Neural progenitor cell (in vitro differentiated cells): ENCODE measurements at regions not wholly inside any gene's neighbourhood (a gene's known extent, or its start where the extent isn't known, plus 50 kb on each side); places are given as distances from the start of the nearest gene placed in this dataset.
A peak's percentile ranks its signal among the peaks of the same experiment; 100 is the strongest.

Source experiments
- DNase-seq: peaks from one replicate; pipeline ENCODE4 v3.0.0-alpha.2; 2016; ENCODE audit warnings: low spot score
- H2AFZ ChIP-seq: fragments of 200-600 bp; sonication (generic); replicated peaks from 2 replicates; pipeline ENCODE4 v1.6.1; 2016; ENCODE audit warnings: antibody characterized with exemption
- H3F3A ChIP-seq: fragments of 200-600 bp; sonication (generic); 2 replicates; pipeline ENCODE4 v1.6.1; 2016; ENCODE audit warnings: antibody characterized with exemption, low read depth
- H3K27ac ChIP-seq: fragments of 200-600 bp; sonication (generic); 2 replicates; pipeline ENCODE4 v1.5.1; 2016; ENCODE audit warnings: mild to moderate bottlenecking
- H3K27me3 ChIP-seq: fragments of 200-600 bp; sonication (generic); 2 replicates; pipeline ENCODE4 v1.6.1; 2016; ENCODE audit warnings: mild to moderate bottlenecking, moderate library complexity
- H3K36me3 ChIP-seq: fragments of 200-600 bp; sonication (generic); 2 replicates; pipeline ENCODE4 v1.5.1; 2016
- H3K4me1 ChIP-seq: fragments of 200-600 bp; sonication (generic); 2 replicates; pipeline ENCODE4 v1.6.1; 2016; ENCODE audit warnings: mixed run types
- H3K4me2 ChIP-seq: fragments of 200-600 bp; sonication (generic); 2 replicates; pipeline ENCODE4 v1.6.1; 2016
- H3K4me3 ChIP-seq: fragments of 200-600 bp; sonication (generic); 2 replicates; pipeline ENCODE4 v1.5.1; 2016
- H3K79me2 ChIP-seq: fragments of 200-600 bp; sonication (generic); 2 replicates; pipeline ENCODE4 v1.6.1; 2016; ENCODE audit warnings: low read depth
- H3K9ac ChIP-seq: fragments of 200-600 bp; sonication (generic); 2 replicates; pipeline ENCODE4 v1.6.1; 2016
- H3K9me3 ChIP-seq: fragments of 200-600 bp; sonication (generic); 2 replicates; pipeline ENCODE4 v1.5.1; 2016; ENCODE audit warnings: low read depth
- H4K20me1 ChIP-seq: fragments of 200-600 bp; sonication (generic); 2 replicates; pipeline ENCODE4 v1.6.1; 2016; ENCODE audit warnings: low read depth
- H3K27ac Mint-ChIP-seq: 3 replicates; pipeline ENCODE4 v1.8.0; 2021; ENCODE audit warnings: mixed read lengths
- H3K27me3 Mint-ChIP-seq: 2 replicates; pipeline ENCODE4 v1.8.0; 2022; ENCODE audit warnings: low read depth, mild to moderate bottlenecking, inconsistent platforms, moderate library complexity, mixed read lengths; ENCODE audit not compliant: insufficient read depth
- H3K36me3 Mint-ChIP-seq: 3 replicates; pipeline ENCODE4 v1.8.0; 2021; ENCODE audit warnings: mixed read lengths
- H3K4me1 Mint-ChIP-seq: 3 replicates; pipeline ENCODE4 v1.8.0; 2021; ENCODE audit warnings: mixed read lengths
- H3K4me3 Mint-ChIP-seq: 3 replicates; pipeline ENCODE4 v1.8.0; 2021; ENCODE audit warnings: mild to moderate bottlenecking, moderate library complexity, mixed read lengths
- H3K9me3 Mint-ChIP-seq: 3 replicates; pipeline ENCODE4 v1.8.0; 2020; ENCODE audit warnings: mixed read lengths
- EZH2 ChIP-seq: fragments of 200-600 bp; sonication (generic); IDR thresholded peaks from 2 replicates; pipeline ENCODE4 v1.6.1; 2017; ENCODE audit warnings: antibody characterized with exemption, mild to moderate bottlenecking, moderate library complexity
- EZH2phosphoT487 ChIP-seq: fragments of 200-600 bp; sonication (generic); IDR thresholded peaks from 2 replicates; pipeline ENCODE4 v1.6.1; 2017; ENCODE audit warnings: antibody characterized with exemption
- TF ChIP-seq, protein P1 (sequence below): fragments of 200-600 bp; sonication (generic); IDR thresholded peaks from 2 replicates; pipeline ENCODE4 v1.5.1; 2017; ENCODE audit warnings: antibody characterized with exemption, mild to moderate bottlenecking

DNA sequence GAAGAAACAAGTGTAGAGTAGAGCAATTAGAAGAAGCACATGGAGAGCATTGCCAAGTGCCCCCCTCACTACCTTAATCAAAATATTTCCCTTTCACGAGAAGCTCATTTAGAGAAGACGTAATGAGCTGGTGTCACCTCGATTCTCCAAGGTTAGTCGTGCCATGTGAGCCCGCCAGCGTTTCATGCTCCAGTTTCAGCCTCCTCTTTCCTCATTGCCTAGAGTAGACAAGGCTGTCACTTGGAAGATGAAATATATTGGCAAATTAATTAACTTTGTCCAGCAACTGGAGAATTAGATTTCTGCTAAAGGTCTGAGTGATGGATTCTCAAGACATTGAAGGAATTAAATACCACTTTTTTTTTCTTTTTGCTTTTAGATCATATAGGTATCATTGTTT is 399.6 kb downstream of the TUSC7 start:
- H3F3A ChIP-seq, result peaks cover 4% of the 10 kb centered on the region
- peaks cover 19% of the 10 kb centered on the region for H3K4me1 Mint-ChIP-seq
- peaks cover 25% of the 10 kb centered on the region for H3K4me1 ChIP-seq
- H3K9me3 ChIP-seq, result no peaks in the 10 kb centered on the region
- H4K20me1 ChIP-seq, result no peaks in the 10 kb centered on the region
- no peaks in the 10 kb centered on the region for H3K27me3 Mint-ChIP-seq
- no peaks in the 10 kb centered on the region for H3K36me3 ChIP-seq
- no peak overlapping the region for H3K27ac ChIP-seq
- no peaks in the 10 kb centered on the region for H3K36me3 Mint-ChIP-seq
- H2AFZ ChIP-seq, result no peak overlapping the region
- DNase-seq, result no peak
- peaks cover 2% of the 10 kb centered on the region for H3K9me3 Mint-ChIP-seq
- H3K4me2 ChIP-seq, result no peak overlapping the region
- no peak overlapping the region for H3K27ac Mint-ChIP-seq
- no peak overlapping the region for H3K9ac ChIP-seq
- H3K4me3 Mint-ChIP-seq, result no peak overlapping the region
- no peaks in the 10 kb centered on the region for H3K79me2 ChIP-seq
- TF ChIP-seq EZH2phosphoT487, result no peak
- TF ChIP-seq EZH2, result no peak
- TF ChIP-seq, protein P1, sequence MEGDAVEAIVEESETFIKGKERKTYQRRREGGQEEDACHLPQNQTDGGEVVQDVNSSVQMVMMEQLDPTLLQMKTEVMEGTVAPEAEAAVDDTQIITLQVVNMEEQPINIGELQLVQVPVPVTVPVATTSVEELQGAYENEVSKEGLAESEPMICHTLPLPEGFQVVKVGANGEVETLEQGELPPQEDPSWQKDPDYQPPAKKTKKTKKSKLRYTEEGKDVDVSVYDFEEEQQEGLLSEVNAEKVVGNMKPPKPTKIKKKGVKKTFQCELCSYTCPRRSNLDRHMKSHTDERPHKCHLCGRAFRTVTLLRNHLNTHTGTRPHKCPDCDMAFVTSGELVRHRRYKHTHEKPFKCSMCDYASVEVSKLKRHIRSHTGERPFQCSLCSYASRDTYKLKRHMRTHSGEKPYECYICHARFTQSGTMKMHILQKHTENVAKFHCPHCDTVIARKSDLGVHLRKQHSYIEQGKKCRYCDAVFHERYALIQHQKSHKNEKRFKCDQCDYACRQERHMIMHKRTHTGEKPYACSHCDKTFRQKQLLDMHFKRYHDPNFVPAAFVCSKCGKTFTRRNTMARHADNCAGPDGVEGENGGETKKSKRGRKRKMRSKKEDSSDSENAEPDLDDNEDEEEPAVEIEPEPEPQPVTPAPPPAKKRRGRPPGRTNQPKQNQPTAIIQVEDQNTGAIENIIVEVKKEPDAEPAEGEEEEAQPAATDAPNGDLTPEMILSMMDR, result no peak
- no peaks in the 10 kb centered on the region for H3K27me3 ChIP-seq
- H3K4me3 ChIP-seq, result no peak overlapping the region

DNA sequence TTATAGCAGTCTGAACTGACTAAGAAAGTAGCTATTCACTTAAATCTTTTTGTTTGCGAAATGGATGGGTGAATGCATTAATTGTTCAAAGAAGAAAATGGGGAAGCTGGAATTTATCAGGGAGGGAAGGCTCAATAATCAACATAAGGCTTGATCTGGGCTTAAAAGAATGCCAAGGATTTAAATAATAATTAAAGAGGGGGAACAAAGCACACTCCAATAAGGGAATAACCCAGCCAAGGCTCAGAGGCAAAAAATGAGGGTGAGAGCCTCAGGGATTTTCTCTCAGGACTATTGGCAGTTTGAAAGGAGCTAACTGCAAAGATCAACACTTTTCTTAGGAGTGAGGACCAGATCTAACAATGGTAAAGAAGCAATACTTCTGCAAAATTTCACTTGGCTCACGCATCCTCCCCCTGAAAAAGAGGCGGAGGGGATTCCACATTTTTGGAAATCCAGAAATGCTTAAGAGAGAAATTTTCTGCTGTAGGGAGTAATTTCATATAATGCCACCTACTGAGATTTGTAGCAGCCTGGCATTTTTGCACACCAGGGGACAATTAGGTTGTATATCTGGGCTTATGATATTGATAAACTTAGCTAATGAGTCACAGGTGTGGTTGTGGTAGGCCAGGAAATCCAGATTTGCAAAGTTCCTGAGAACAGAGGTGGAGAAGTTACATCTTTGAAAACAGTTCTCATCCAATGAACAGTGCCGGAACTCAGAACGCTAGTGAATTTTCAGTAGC is 405.1 kb downstream of the TUSC7 start:
- H3K27ac ChIP-seq, result peak overlapping the region; percentile 48
- peaks cover 10% of the 10 kb centered on the region for H3F3A ChIP-seq
- H3K27ac Mint-ChIP-seq, result no peak overlapping the region

DNA sequence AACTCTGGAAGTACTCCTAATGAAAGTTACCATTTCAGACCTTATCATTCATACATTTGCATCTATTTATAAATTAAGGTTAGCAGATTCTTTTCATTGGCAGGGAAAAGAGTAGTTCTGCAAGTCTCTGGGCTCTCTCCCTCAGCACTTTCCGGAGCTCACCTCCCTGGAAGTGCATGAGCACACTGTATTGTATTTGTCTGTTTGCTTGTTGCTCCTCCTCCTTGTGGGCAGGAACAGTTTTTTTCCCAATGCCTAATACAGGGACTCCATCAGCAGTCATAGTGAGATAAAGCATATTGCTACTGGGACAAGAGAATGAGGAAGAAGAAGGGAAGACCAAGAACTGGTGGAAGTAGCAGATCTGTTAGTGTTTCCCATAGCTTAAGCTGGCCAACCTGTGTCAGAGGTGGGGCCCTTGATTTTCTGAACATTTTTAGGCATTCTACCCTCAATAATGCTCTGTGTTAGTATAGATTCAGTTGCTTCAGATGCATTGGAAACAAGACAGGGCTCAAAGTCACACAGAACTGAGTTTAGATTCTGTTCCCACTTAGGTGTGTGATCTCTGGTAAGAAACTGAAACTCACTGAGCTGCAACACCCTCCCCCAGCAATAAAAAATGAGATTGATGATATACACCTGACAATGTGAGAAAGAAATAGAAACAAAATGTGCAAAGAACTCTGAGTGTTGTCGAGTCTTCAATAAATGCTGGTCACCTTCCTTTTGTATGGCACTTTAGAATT is 407.8 kb downstream of the TUSC7 start:
- Mint-ChIP-seq H3K4me1 (peaks cover 19% of the 10 kb centered on the region), H3K9me3 (no peaks in the 10 kb centered on the region), H3K4me3 (no peak overlapping the region), H3K36me3 (no peaks in the 10 kb centered on the region), H3K27ac (no peak overlapping the region), H3K27me3 (peaks cover 2% of the 10 kb centered on the region)
- no peak for DNase-seq
- H3K79me2 ChIP-seq, result no peaks in the 10 kb centered on the region
- peaks cover 35% of the 10 kb centered on the region for H3K4me1 ChIP-seq
- peak overlapping the region; percentile 54 for H2AFZ ChIP-seq
- H3K36me3 ChIP-seq, result no peaks in the 10 kb centered on the region
- no peaks in the 10 kb centered on the region for H3K27me3 ChIP-seq
- no peak overlapping the region for H3K4me3 ChIP-seq
- no peaks in the 10 kb centered on the region for H3K9me3 ChIP-seq
- no peaks in the 10 kb centered on the region for H4K20me1 ChIP-seq
- no peak overlapping the region for H3K27ac ChIP-seq
- H3K9ac ChIP-seq, result no peak overlapping the region
- no peak overlapping the region for H3K4me2 ChIP-seq
- H3F3A ChIP-seq, result peaks cover 10% of the 10 kb centered on the region
- TF ChIP-seq, protein P1, result no peak
- TF ChIP-seq EZH2, result no peak
- TF ChIP-seq EZH2phosphoT487, result no peak

More for the DNA sequence above, 405.1 kb downstream of the TUSC7 start:
- Mint-ChIP-seq H3K4me3 (no peak overlapping the region), H3K27me3 (peaks cover 2% of the 10 kb centered on the region), H3K4me1 (peaks cover 20% of the 10 kb centered on the region), H3K36me3 (no peaks in the 10 kb centered on the region), H3K9me3 (no peaks in the 10 kb centered on the region)
- Histone ChIP-seq H3K27me3 (no peaks in the 10 kb centered on the region), H3K79me2 (no peaks in the 10 kb centered on the region), H3K36me3 (no peaks in the 10 kb centered on the region), H3K4me2 (peak overlapping the region; percentile 50), H3K9me3 (no peaks in the 10 kb centered on the region), H3K4me3 (no peak overlapping the region), H3K9ac (no peak overlapping the region), H3K4me1 (peaks cover 25% of the 10 kb centered on the region), H2AFZ (peak overlapping the region; percentile 1), H4K20me1 (no peaks in the 10 kb centered on the region)
- TF ChIP-seq, protein P1, result no peak
- peak; percentile 16 for DNase-seq
